ENCODE measurements at regions not wholly inside any gene's neighbourhood (a gene's known extent, or its start where the extent isn't known, plus 50 kb on each side); places are given as distances from the start of the nearest gene placed in this dataset.

DNA sequence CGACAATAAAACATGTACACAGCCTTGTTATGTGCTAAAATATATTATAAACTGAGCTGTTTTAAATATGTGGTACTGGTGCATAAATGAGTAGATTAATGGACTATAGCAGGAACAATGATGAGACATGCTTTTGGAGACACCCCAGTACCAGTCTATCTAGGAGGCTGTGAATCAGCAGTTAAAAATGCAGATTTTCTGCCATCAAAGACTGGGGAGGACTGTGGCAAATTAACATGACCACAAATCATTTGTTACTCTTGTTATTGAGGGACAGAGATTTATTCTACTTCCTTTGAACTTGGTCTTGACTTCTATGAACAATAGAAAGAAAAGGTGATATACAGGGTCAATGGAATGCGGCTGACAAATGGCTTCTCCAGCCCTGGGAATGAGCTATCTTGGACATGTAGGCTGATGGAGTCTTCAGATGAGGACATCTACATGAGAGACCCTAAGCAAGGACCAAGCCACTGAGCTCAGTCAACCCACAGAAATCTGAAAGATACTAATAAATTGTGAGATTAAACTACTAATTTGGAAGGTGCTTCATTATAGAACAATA is 551.7 kb upstream of the GJE1 start (continued):
- TF ChIP-seq ZNF146 (CRISPR knock-in tag; IDR thresholded peaks at IDR 0.05; ENCODE audit: unreplicated experiment) = no peak

DNA sequence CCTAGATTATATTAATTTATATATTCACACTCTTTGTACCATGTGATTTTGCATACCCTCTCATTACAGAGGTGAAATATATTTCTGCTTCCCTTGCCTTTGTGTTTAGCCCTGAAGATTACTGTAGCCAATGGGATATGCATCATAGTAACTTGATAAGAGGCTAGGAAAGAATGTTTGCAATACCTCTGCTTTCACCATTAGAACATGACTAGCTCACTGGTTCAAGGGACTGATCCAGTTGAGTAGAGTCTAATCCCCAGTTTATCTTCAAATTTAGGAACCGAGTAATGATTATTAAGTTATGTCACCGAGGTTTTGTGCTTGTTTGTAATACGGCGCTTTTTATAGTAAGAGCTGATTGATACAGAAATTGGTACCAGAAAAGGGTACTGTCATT is 552.6 kb upstream of the GJE1 start:
- ATAC-seq (no peak), FAIRE-seq (no peak), DNase-seq (ENCODE audit: extremely low read depth in 1 of 4, low spot score in 3 of 4) (no peak)
- POLR2A ChIA-PET = no interaction called here
- no peak overlapping the region for H3K4me2 ChIP-seq (ENCODE audit: insufficient read depth, low read length)
- no peak overlapping the region for H3K27ac ChIP-seq (ENCODE audit: extremely low read depth, low read depth, low read length)
- H3K4me1 ChIP-seq (replicated peaks in 1 of 2; ENCODE audit: control insufficient read depth in 2 of 2, insufficient read depth in 2 of 2, low read length in 2 of 2) = no peaks in the 10 kb centered on the region
- no peak overlapping the region for H3K4me3 ChIP-seq
- CTCF ChIA-PET (ENCODE audit: low intra/inter-chr PET ratio) = no interaction called here
- no peaks in the 10 kb centered on the region; the same call in 1 of the 2 replicates for H3K9me3 ChIP-seq (replicated peaks; ENCODE audit: control insufficient read depth, insufficient read depth, low read depth, low read length)
- no peak overlapping the region for H3K9ac ChIP-seq (ENCODE audit: insufficient read depth in 1 of 2, low read depth in 2 of 2, low read length in 2 of 2)
- H3K9me1 ChIP-seq (ENCODE audit: control insufficient read depth, insufficient read depth, low read length) = no peaks in the 10 kb centered on the region
- TF ChIP-seq, protein P1, sequence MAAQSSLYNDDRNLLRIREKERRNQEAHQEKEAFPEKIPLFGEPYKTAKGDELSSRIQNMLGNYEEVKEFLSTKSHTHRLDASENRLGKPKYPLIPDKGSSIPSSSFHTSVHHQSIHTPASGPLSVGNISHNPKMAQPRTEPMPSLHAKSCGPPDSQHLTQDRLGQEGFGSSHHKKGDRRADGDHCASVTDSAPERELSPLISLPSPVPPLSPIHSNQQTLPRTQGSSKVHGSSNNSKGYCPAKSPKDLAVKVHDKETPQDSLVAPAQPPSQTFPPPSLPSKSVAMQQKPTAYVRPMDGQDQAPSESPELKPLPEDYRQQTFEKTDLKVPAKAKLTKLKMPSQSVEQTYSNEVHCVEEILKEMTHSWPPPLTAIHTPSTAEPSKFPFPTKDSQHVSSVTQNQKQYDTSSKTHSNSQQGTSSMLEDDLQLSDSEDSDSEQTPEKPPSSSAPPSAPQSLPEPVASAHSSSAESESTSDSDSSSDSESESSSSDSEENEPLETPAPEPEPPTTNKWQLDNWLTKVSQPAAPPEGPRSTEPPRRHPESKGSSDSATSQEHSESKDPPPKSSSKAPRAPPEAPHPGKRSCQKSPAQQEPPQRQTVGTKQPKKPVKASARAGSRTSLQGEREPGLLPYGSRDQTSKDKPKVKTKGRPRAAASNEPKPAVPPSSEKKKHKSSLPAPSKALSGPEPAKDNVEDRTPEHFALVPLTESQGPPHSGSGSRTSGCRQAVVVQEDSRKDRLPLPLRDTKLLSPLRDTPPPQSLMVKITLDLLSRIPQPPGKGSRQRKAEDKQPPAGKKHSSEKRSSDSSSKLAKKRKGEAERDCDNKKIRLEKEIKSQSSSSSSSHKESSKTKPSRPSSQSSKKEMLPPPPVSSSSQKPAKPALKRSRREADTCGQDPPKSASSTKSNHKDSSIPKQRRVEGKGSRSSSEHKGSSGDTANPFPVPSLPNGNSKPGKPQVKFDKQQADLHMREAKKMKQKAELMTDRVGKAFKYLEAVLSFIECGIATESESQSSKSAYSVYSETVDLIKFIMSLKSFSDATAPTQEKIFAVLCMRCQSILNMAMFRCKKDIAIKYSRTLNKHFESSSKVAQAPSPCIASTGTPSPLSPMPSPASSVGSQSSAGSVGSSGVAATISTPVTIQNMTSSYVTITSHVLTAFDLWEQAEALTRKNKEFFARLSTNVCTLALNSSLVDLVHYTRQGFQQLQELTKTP (IDR thresholded peaks at IDR 0.05; ENCODE audit: low read depth in 1 of 2, partially characterized antibody in 2 of 2) = no peak
- TF ChIP-seq TEAD2 (tag; IDR thresholded peaks at IDR 0.05) = no peak
- no peak for TF ChIP-seq CEBPB (tag; IDR thresholded peaks at IDR 0.05)
- no peaks in the 10 kb centered on the region for H3K79me2 ChIP-seq (ENCODE audit: control insufficient read depth, insufficient read depth, low read length)
- no peaks in the 10 kb centered on the region for H3K27me3 ChIP-seq (ENCODE audit: control insufficient read depth in 2 of 2, insufficient read depth in 2 of 2, low read length in 2 of 2)
- no peaks in the 10 kb centered on the region for H3K36me3 ChIP-seq (ENCODE audit: control insufficient read depth, insufficient read depth, low read length)
- no TSS peak for BruUV-seq (replicated peaks)
- 0% methylated on average over 4 of the region's 4 CpGs for WGBS (ENCODE audit: insufficient coverage, low coverage, missing lambda C conversion rate)
- in situ Hi-C loops (cut with MboI) = no loop called here
- intact Hi-C loops (cut with micrococcal nuclease) = no loop called here
- H2AFZ ChIP-seq (ENCODE audit: low read depth, low read length) = no peak overlapping the region
- no peaks in the 10 kb centered on the region for H4K20me1 ChIP-seq (replicated peaks; ENCODE audit: control insufficient read depth, insufficient read depth, low read length)

All from K562 (cell line).